ENCODE measurements at regions not wholly inside any gene's neighbourhood (a gene's known extent, or its start where the extent isn't known, plus 50 kb on each side); places are given as distances from the start of the nearest gene placed in this dataset.

- no peaks in the 10 kb centered on the region for H3K9me3 Mint-ChIP-seq (ENCODE audit: unreplicated experiment)
- H3K27ac Mint-ChIP-seq (ENCODE audit: unreplicated experiment) = no peak overlapping the region
- H3K4me1 Mint-ChIP-seq (ENCODE audit: unreplicated experiment) = peaks cover 9% of the 10 kb centered on the region
- TF ChIP-seq CTCF (IDR thresholded peaks at IDR 0.05; ENCODE audit: unreplicated experiment) = no peak
- no peaks in the 10 kb centered on the region for H3K36me3 Mint-ChIP-seq (ENCODE audit: low read depth, unreplicated experiment)
- no peak for DNase-seq (ENCODE audit: low spot score)
- H3K27me3 Mint-ChIP-seq (ENCODE audit: unreplicated experiment) = no peaks in the 10 kb centered on the region
- H3K4me3 Mint-ChIP-seq (ENCODE audit: unreplicated experiment) = no peak overlapping the region
These were observed 915.3 kb downstream of the VRK1 start for GRCh38 chr14:97712471-97712870.

GRCh38 chr14:97713023-97713422 is 915.8 kb downstream of the VRK1 start:
- no peaks in the 10 kb centered on the region for H3K36me3 Mint-ChIP-seq (ENCODE audit: low read depth, unreplicated experiment)
- H3K4me3 Mint-ChIP-seq (ENCODE audit: unreplicated experiment) = no peak overlapping the region
- H3K4me1 Mint-ChIP-seq (ENCODE audit: unreplicated experiment) = peaks cover 9% of the 10 kb centered on the region
- no peaks in the 10 kb centered on the region for H3K9me3 Mint-ChIP-seq (ENCODE audit: unreplicated experiment)
- no peak for DNase-seq (ENCODE audit: low spot score)
- H3K27ac Mint-ChIP-seq (ENCODE audit: unreplicated experiment) = no peak overlapping the region
- no peaks in the 10 kb centered on the region for H3K27me3 Mint-ChIP-seq (ENCODE audit: unreplicated experiment)
- no peak for TF ChIP-seq CTCF (IDR thresholded peaks at IDR 0.05; ENCODE audit: unreplicated experiment)

GRCh38 chr14:97718886-97719442 is 921.8 kb downstream of the VRK1 start:
- no peaks in the 10 kb centered on the region for H3K36me3 Mint-ChIP-seq (ENCODE audit: low read depth, unreplicated experiment)
- no peaks in the 10 kb centered on the region for H3K27me3 Mint-ChIP-seq (ENCODE audit: unreplicated experiment)
- H3K4me3 Mint-ChIP-seq (ENCODE audit: unreplicated experiment) = no peak overlapping the region
- no peaks in the 10 kb centered on the region for H3K9me3 Mint-ChIP-seq (ENCODE audit: unreplicated experiment)
- DNase-seq (ENCODE audit: low spot score) = no peak
- H3K4me1 Mint-ChIP-seq (ENCODE audit: unreplicated experiment) = no peaks in the 10 kb centered on the region
- H3K27ac Mint-ChIP-seq (ENCODE audit: unreplicated experiment) = no peak overlapping the region
- TF ChIP-seq CTCF (IDR thresholded peaks at IDR 0.05; ENCODE audit: unreplicated experiment) = no peak

- no peak overlapping the region for H3K27ac Mint-ChIP-seq (ENCODE audit: unreplicated experiment)
- DNase-seq (ENCODE audit: low spot score) = no peak
- TF ChIP-seq CTCF (IDR thresholded peaks at IDR 0.05; ENCODE audit: unreplicated experiment) = no peak
- H3K4me3 Mint-ChIP-seq (ENCODE audit: unreplicated experiment) = no peak overlapping the region
- no peaks in the 10 kb centered on the region for H3K36me3 Mint-ChIP-seq (ENCODE audit: low read depth, unreplicated experiment)
- peaks cover 6% of the 10 kb centered on the region for H3K4me1 Mint-ChIP-seq (ENCODE audit: unreplicated experiment)
- no peaks in the 10 kb centered on the region for H3K9me3 Mint-ChIP-seq (ENCODE audit: unreplicated experiment)
- no peaks in the 10 kb centered on the region for H3K27me3 Mint-ChIP-seq (ENCODE audit: unreplicated experiment)
These were observed 922.7 kb downstream of the VRK1 start for GRCh38 chr14:97719931-97720330.

- Mint-ChIP-seq H3K27ac (ENCODE audit: unreplicated experiment) (no peak overlapping the region), H3K9me3 (ENCODE audit: unreplicated experiment) (no peaks in the 10 kb centered on the region), H3K36me3 (ENCODE audit: low read depth, unreplicated experiment) (no peaks in the 10 kb centered on the region), H3K4me1 (ENCODE audit: unreplicated experiment) (peaks cover 10% of the 10 kb centered on the region), H3K27me3 (ENCODE audit: unreplicated experiment) (peaks cover 2% of the 10 kb centered on the region), H3K4me3 (ENCODE audit: unreplicated experiment) (no peak overlapping the region)
- no peak for TF ChIP-seq CTCF (IDR thresholded peaks at IDR 0.05; ENCODE audit: unreplicated experiment)
- DNase-seq (ENCODE audit: low spot score) = no peak
These were observed 926.2 kb downstream of the VRK1 start for GRCh38 chr14:97723351-97723750.
